ENCODE measurements at regions not wholly inside any gene's neighbourhood (a gene's known extent, or its start where the extent isn't known, plus 50 kb on each side); places are given as distances from the start of the nearest gene placed in this dataset.
"Not testable (repeated sequence)": the region's sequence is repeated elsewhere in the genome, so short reads cannot be mapped to it uniquely, and the experiment has no call there.

GRCh38 chr12:9543341-9543740, 64.4 kb downstream of the KLRB1 start:
- DNase-seq: not testable (repeated sequence)

- not testable (repeated sequence) for DNase-seq
Observed at GRCh38 chr12:9542827-9543226, 64.9 kb downstream of the KLRB1 start.

GRCh38 chr12:9515925-9516324, 91.8 kb downstream of the KLRB1 start:
- DNase-seq: not testable (repeated sequence)

- not testable (repeated sequence) for DNase-seq
Observed at GRCh38 chr12:9512695-9513094, 95.0 kb downstream of the KLRB1 start.

GRCh38 chr12:9510392-9511011, 97.2 kb downstream of the KLRB1 start:
- not testable (repeated sequence) for DNase-seq

- DNase-seq: no peak
Observed at GRCh38 chr12:9509464-9510161, 98.1 kb downstream of the KLRB1 start.

GRCh38 chr12:9506746-9507145, 101.0 kb downstream of the KLRB1 start:
- DNase-seq: no peak

GRCh38 chr12:9503384-9503783, 104.3 kb downstream of the KLRB1 start:
- DNase-seq: not testable (repeated sequence)

GRCh38 chr12:9502845-9503244, 104.9 kb downstream of the KLRB1 start:
- DNase-seq: not testable (repeated sequence)

GRCh38 chr12:9493325-9493724, 114.4 kb downstream of the KLRB1 start:
- not testable (repeated sequence) for DNase-seq

GRCh38 chr12:9481289-9481688, 126.4 kb downstream of the KLRB1 start:
- not testable (repeated sequence) for DNase-seq

- not testable (repeated sequence) for DNase-seq
Observed at GRCh38 chr12:9474197-9474596, 133.5 kb downstream of the KLRB1 start.

GRCh38 chr12:9473638-9474037, 134.1 kb downstream of the KLRB1 start:
- DNase-seq: not testable (repeated sequence)

GRCh38 chr12:9471501-9471900, 136.2 kb downstream of the KLRB1 start:
- not testable (repeated sequence) for DNase-seq

GRCh38 chr12:9470367-9470766, 137.3 kb downstream of the KLRB1 start:
- not testable (repeated sequence) for DNase-seq

GRCh38 chr12:9469956-9470355, 137.8 kb downstream of the KLRB1 start:
- DNase-seq: not testable (repeated sequence)

GRCh38 chr12:9469463-9469862, 138.3 kb downstream of the KLRB1 start:
- DNase-seq: not testable (repeated sequence)

- DNase-seq: peak; percentile 50
Observed at GRCh38 chr12:9468998-9469397, 138.7 kb downstream of the KLRB1 start.

- peak; percentile 46 for DNase-seq
Observed at GRCh38 chr12:9468144-9468543, 139.6 kb downstream of the KLRB1 start.

- no peak for DNase-seq
Observed at GRCh38 chr12:9464408-9464807, 143.3 kb downstream of the KLRB1 start.

- not testable (repeated sequence) for DNase-seq
Observed at GRCh38 chr12:9455516-9455915, 152.2 kb downstream of the KLRB1 start.

- DNase-seq: not testable (repeated sequence)
Observed at GRCh38 chr12:9454021-9454420, 153.7 kb downstream of the KLRB1 start.

- DNase-seq: peak; percentile 44
Observed at GRCh38 chr12:9450127-9450567, 157.6 kb downstream of the KLRB1 start.

- DNase-seq: not testable (repeated sequence)
Observed at GRCh38 chr12:9449657-9450126, 158.0 kb downstream of the KLRB1 start.
